Stimulated activated CD4-positive, alpha-beta T cell treated with anti-CD3 and anti-CD28 coated beads, Interleukin-12 subunit alpha, Interleukin-12 subunit beta, amount 100 ng/mL, for 4 hours (primary cell): ENCODE measurements at regions not wholly inside any gene's neighbourhood (a gene's known extent, or its start where the extent isn't known, plus 50 kb on each side); places are given as distances from the start of the nearest gene placed in this dataset.

Experiments
- DNase-seq: peaks from one replicate; pipeline ENCODE4 v3.0.0-alpha.2; 2020

GRCh38 chr21:16377120-16377658 lies 647.4 kb downstream of the USP25 start:
- no peak for DNase-seq

- no peak for DNase-seq
These were observed 648.1 kb downstream of the USP25 start for GRCh38 chr21:16377857-16378256.

DNA sequence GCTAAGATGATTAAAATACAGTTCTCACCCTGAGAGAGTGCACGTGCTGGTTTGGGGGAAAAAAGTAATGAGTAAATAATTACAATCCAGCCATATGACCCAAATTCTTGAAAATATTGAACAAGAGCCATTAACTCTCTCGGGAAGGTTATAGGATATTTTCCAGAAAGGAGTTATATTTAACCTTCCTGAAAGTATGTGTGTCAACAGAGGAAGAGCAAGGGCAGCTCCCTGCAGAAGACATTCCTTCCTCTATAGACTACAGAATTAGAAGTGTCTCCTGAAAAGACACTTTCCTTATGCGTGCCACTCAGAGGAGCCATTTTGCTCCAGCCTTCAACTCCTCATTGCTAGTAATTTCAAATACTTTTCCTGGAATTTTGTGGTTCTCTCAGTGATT lies 648.7 kb downstream of the USP25 start:
- no peak for DNase-seq

DNA sequence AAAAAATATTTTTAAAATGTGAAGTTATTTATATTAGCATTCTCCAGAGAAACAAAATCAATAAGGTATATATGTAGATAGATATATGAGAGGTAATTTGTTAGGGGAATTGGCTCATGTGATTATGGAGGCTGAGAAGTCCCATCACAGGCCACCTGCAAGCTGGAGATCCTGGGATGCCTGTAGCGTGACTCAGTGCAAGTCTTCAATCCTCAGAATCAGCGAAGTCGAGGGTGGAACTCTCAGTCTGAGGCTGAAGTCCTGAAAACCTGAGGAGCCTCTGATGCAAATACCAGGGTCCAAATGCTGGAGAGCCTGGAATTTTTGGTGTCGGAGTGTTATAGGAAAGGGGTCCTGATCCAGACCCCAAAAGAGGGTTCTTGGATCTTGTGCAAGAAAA lies 658.5 kb downstream of the USP25 start:
- no peak for DNase-seq

DNA sequence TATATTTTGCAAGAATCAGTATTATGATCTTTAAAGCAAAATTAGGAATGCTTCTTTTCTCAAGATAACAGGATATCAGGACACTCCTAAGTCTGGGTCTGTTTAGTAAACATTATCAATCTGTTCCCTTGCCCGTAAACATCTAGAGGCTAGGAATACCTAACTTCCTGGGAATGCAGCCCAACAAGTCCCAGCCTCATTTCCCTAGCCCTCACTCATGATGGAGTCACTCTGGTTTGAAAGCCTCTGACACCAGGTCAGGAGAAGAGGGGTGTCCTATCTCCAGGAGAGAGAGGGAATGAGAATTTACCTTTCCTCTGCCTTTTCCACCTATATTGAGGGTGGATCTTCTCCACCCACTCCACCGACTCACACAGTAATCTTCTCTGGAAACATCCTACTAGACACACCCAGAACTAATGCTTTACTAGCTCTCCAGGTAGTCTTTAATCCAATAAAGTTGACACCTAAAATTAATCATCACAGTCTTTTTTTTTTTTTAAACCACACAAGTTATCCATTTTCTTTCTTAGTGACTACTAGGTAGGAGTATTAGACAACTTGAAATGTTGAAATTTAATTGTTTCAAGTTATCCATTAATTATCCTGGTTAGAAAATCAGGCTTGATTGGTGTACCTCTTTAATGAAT lies 659.3 kb downstream of the USP25 start:
- no peak for DNase-seq

GRCh38 chr21:16389643-16390042 lies 659.9 kb downstream of the USP25 start:
- DNase-seq = no peak

GRCh38 chr21:16395285-16395684 lies 665.5 kb downstream of the USP25 start:
- DNase-seq = no peak

DNA sequence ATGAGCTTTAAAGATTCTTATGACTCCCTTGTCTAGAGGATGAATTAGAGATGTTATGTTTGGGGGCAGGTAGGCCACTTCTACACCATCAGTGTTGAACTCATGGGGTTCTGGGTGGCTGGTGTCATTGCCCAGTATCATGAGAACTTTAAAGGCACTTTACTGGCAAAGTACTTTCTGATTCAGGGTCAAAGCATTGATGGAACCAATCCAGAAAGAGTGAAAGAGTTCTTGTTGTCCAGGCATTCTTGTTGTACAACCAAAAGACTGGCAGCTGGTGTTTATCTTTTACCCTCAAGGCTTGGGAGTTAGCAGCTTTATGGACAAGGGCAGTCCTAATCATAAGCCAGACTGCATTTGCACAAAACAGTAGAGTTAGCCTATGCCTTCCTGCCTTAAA lies 673.0 kb downstream of the USP25 start:
- no peak for DNase-seq

- no peak for DNase-seq
These were observed 675.0 kb downstream of the USP25 start for GRCh38 chr21:16404776-16405175.

- DNase-seq = no peak
These were observed 676.6 kb downstream of the USP25 start for GRCh38 chr21:16406355-16406754.

DNA sequence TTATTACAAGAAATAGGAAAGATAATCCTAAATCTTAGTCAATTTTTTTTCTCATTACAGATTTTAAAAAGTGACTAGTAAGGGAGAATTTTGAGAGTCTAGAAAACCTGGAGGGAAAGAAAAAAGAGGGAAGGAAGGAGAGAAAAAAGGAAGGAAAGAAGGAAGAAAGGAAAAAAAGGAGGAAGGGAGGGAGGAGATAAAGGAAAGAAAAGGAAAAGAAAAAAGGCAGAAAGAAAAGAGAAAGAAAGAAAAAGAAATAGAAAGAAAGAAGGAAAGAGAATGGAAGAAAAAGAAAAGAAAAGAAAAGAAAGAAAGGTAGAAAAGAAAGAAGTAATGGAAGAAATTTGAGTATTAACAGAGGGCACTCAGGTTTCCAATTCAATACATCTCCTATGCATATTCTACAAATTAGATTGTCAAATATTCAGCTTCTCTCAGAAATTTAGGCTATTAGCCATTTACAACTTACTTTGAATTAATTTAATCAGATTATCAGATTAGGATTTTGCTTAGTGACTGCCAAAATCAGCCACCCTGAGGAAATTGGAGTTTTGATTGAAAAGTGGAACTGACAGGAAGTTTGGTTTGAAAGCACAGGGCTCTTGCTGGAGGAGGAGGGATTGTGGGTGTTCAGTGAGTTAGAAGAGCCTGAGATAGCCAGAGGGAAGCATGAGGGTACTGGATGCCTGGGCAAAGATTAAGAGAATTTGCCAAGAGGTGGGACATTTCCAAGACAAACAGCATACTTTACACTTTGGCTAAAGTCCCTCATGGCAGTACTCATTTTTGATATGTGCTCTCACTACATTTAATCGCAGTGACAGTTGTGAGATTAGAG lies 677.8 kb downstream of the USP25 start:
- no peak for DNase-seq

DNA sequence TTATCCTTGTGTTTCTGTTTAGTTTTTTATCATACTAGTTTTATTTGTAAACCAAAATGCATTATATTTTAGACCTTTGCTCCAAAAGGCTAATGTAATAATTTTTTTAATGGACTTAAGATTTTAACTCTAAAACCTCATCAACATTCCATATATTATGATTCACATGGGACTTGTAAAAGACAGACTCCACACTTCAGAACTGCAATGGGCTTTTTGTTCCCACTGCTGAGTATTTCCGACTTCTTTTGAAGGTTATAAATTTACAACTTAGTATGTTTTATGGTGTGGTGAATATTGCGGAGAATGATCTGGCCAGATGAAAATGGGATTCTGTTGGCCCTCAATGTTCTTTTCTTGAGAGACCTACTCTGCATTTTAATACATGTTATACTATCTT lies 678.5 kb downstream of the USP25 start:
- no peak for DNase-seq

- no peak for DNase-seq
These were observed 679.6 kb downstream of the USP25 start for GRCh38 chr21:16409352-16409751.

DNA sequence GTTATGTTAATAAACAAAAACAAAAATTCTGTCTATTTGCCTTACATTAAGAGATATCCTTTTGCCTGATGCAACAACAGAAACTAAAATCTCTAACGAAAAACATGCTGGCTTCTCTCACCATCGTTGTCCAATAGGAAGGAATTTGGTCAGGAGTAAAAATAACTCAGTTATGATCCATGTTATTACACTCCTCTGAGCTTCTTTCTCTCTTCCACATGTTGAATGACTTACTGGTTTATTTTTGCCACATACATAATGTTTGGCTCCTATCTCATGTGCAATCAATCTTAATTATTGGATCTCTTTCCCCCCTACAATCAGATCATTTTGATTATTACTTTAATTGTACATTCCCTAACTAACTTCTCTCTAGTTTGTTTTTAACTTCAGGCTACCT lies 688.4 kb downstream of the USP25 start:
- DNase-seq = no peak

DNA sequence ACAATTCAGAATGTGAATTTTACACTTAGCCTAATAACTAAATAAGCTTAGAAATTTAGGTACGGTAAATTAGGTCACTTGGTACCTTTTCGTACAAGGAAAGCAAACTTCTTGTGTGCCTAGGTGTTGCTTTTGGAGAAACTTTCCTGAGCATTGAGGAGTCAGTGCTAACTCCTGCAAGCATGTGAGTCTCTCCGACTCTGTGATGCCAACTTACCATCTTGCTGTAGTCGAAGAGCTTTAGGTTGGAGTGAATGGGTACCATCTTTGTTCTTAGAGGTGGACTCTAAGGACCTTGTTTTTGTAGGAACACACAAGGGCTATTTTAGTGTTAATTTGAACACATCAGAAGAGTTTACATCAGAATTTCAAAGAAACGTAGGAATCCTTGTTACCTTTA lies 688.9 kb downstream of the USP25 start:
- DNase-seq = no peak

- DNase-seq = no peak
These were observed 689.6 kb downstream of the USP25 start for GRCh38 chr21:16419188-16419921.

GRCh38 chr21:16420031-16420724 lies 690.4 kb downstream of the USP25 start:
- DNase-seq = no peak

GRCh38 chr21:16421007-16421406 lies 691.2 kb downstream of the USP25 start:
- no peak for DNase-seq

GRCh38 chr21:16421965-16422364 lies 692.2 kb downstream of the USP25 start:
- DNase-seq = no peak

- no peak for DNase-seq
These were observed 692.9 kb downstream of the USP25 start for GRCh38 chr21:16422702-16423101.

GRCh38 chr21:16423921-16424320 lies 694.1 kb downstream of the USP25 start:
- DNase-seq = no peak

- DNase-seq = no peak
These were observed 694.6 kb downstream of the USP25 start for GRCh38 chr21:16424331-16424751.

GRCh38 chr21:16425376-16425775 lies 695.6 kb downstream of the USP25 start:
- DNase-seq = no peak
